HL-60 (cell line): ENCODE measurements at regions not wholly inside any gene's neighbourhood (a gene's known extent, or its start where the extent isn't known, plus 50 kb on each side); places are given as distances from the start of the nearest gene placed in this dataset.

Experiments used
- CTCF ChIP-seq: IDR thresholded peaks from one replicate; pipeline ENCODE4 v1.5.1; 2011; ENCODE audit warnings: low read length, control low read depth, inconsistent platforms; ENCODE audit not compliant: insufficient read depth
- REST ChIP-seq: IDR thresholded peaks from 2 replicates; pipeline ENCODE4 v1.6.1; 2012; ENCODE audit warnings: low read depth; ENCODE audit not compliant: insufficient replicate concordance

- TF ChIP-seq CTCF (no peak), REST (no peak)
These were observed 547.0 kb downstream of the ARAP2 start for GRCh38 chr4:35697210-35697736.
